ENCODE measurements at regions not wholly inside any gene's neighbourhood (a gene's known extent, or its start where the extent isn't known, plus 50 kb on each side); places are given as distances from the start of the nearest gene placed in this dataset.

- no peaks in the 10 kb centered on the region for H3K36me3 Mint-ChIP-seq (ENCODE audit: unreplicated experiment)
- TF ChIP-seq CTCF (IDR thresholded peaks at IDR 0.05) = no peak
- H3K4me3 Mint-ChIP-seq (ENCODE audit: unreplicated experiment) = no peak overlapping the region
- H3K4me1 Mint-ChIP-seq (ENCODE audit: unreplicated experiment) = no peaks in the 10 kb centered on the region
- H3K27me3 Mint-ChIP-seq (ENCODE audit: unreplicated experiment) = no peaks in the 10 kb centered on the region
- no peak for DNase-seq (ENCODE audit: extremely low spot score, unreplicated experiment)
- peaks cover 6% of the 10 kb centered on the region for H3K9me3 Mint-ChIP-seq (ENCODE audit: unreplicated experiment)
- no peak overlapping the region for H3K27ac Mint-ChIP-seq (ENCODE audit: unreplicated experiment)
Observed at GRCh38 chr5:86765778-86766502, 148.2 kb downstream of the COX7C start.

- TF ChIP-seq CTCF (IDR thresholded peaks at IDR 0.05) = no peak
- DNase-seq (ENCODE audit: extremely low spot score, unreplicated experiment) = no peak
- Mint-ChIP-seq H3K36me3 (ENCODE audit: unreplicated experiment) (no peaks in the 10 kb centered on the region), H3K4me3 (ENCODE audit: unreplicated experiment) (no peak overlapping the region), H3K27ac (ENCODE audit: unreplicated experiment) (no peak overlapping the region), H3K27me3 (ENCODE audit: unreplicated experiment) (no peaks in the 10 kb centered on the region), H3K4me1 (ENCODE audit: unreplicated experiment) (no peaks in the 10 kb centered on the region), H3K9me3 (ENCODE audit: unreplicated experiment) (peaks cover 6% of the 10 kb centered on the region)
Observed at GRCh38 chr5:86768699-86769202, 151.0 kb downstream of the COX7C start.

GRCh38 chr5:86780018-86780417 lies 162.3 kb downstream of the COX7C start:
- DNase-seq (ENCODE audit: extremely low spot score, unreplicated experiment) = no peak
- Mint-ChIP-seq H3K27ac (ENCODE audit: unreplicated experiment) (no peak overlapping the region), H3K27me3 (ENCODE audit: unreplicated experiment) (no peaks in the 10 kb centered on the region), H3K9me3 (ENCODE audit: unreplicated experiment) (peaks cover 6% of the 10 kb centered on the region), H3K36me3 (ENCODE audit: unreplicated experiment) (no peaks in the 10 kb centered on the region), H3K4me1 (ENCODE audit: unreplicated experiment) (no peaks in the 10 kb centered on the region), H3K4me3 (ENCODE audit: unreplicated experiment) (no peak overlapping the region)
- TF ChIP-seq CTCF (IDR thresholded peaks at IDR 0.05) = no peak

- Mint-ChIP-seq H3K27ac (ENCODE audit: unreplicated experiment) (no peak overlapping the region), H3K27me3 (ENCODE audit: unreplicated experiment) (peaks cover 3% of the 10 kb centered on the region), H3K4me1 (ENCODE audit: unreplicated experiment) (no peaks in the 10 kb centered on the region), H3K36me3 (ENCODE audit: unreplicated experiment) (no peaks in the 10 kb centered on the region), H3K4me3 (ENCODE audit: unreplicated experiment) (no peak overlapping the region), H3K9me3 (ENCODE audit: unreplicated experiment) (no peaks in the 10 kb centered on the region)
- DNase-seq (ENCODE audit: extremely low spot score, unreplicated experiment) = no peak
- TF ChIP-seq CTCF (IDR thresholded peaks at IDR 0.05) = no peak
Observed at GRCh38 chr5:86786955-86787354, 169.2 kb downstream of the COX7C start.

- H3K36me3 Mint-ChIP-seq (ENCODE audit: unreplicated experiment) = no peaks in the 10 kb centered on the region
- no peaks in the 10 kb centered on the region for H3K4me1 Mint-ChIP-seq (ENCODE audit: unreplicated experiment)
- H3K27me3 Mint-ChIP-seq (ENCODE audit: unreplicated experiment) = peaks cover 4% of the 10 kb centered on the region
- no peak overlapping the region for H3K4me3 Mint-ChIP-seq (ENCODE audit: unreplicated experiment)
- DNase-seq (ENCODE audit: extremely low spot score, unreplicated experiment) = no peak
- TF ChIP-seq CTCF (IDR thresholded peaks at IDR 0.05) = no peak
- H3K27ac Mint-ChIP-seq (ENCODE audit: unreplicated experiment) = no peak overlapping the region
- no peaks in the 10 kb centered on the region for H3K9me3 Mint-ChIP-seq (ENCODE audit: unreplicated experiment)
Observed at GRCh38 chr5:86795659-86796058, 177.9 kb downstream of the COX7C start.
